GM23338 (cell line): ENCODE measurements at regions not wholly inside any gene's neighbourhood (a gene's known extent, or its start where the extent isn't known, plus 50 kb on each side); places are given as distances from the start of the nearest gene placed in this dataset.

Experiments used
- CREB1 ChIP-seq: fragments of 250-450 bp; sonication (Bioruptor Pico); IDR thresholded peaks from 2 replicates; pipeline ENCODE4 v1.5.0; 2020; ENCODE audit warnings: low read depth, mild to moderate bottlenecking, moderate library complexity
- ETS1 ChIP-seq: IDR thresholded peaks from 2 replicates; pipeline ENCODE4 v1.6.1; 2016; ENCODE audit warnings: antibody characterized with exemption
- EZH2 ChIP-seq: fragments of 200-600 bp; sonication (generic); IDR thresholded peaks from one replicate; pipeline ENCODE4 v1.8.0; 2017; ENCODE audit warnings: antibody characterized with exemption, mild to moderate bottlenecking, low read depth; ENCODE audit not compliant: unreplicated experiment
- EZH2phosphoT487 ChIP-seq: fragments of 200-600 bp; sonication (generic); IDR thresholded peaks from one replicate; pipeline ENCODE4 v1.8.1; 2018; ENCODE audit warnings: antibody characterized with exemption; ENCODE audit not compliant: unreplicated experiment
- JUNB ChIP-seq: IDR thresholded peaks from one replicate; pipeline ENCODE4 v1.6.1; 2016; ENCODE audit warnings: antibody characterized with exemption; ENCODE audit not compliant: unreplicated experiment
- NANOG ChIP-seq: IDR thresholded peaks from 2 replicates; pipeline ENCODE4 v1.6.1; 2016; ENCODE audit warnings: antibody characterized with exemption, borderline replicate concordance
- POLR2AphosphoS5 ChIP-seq: IDR thresholded peaks from 2 replicates; pipeline ENCODE4 v1.6.1; 2016; ENCODE audit warnings: antibody characterized with exemption, low read depth
- REST ChIP-seq: IDR thresholded peaks from one replicate; pipeline ENCODE4 v1.6.1; 2018; ENCODE audit warnings: antibody characterized with exemption; ENCODE audit not compliant: unreplicated experiment
- STAT1 ChIP-seq: IDR thresholded peaks from one replicate; pipeline ENCODE4 v1.6.1; 2016; ENCODE audit warnings: antibody characterized with exemption; ENCODE audit not compliant: unreplicated experiment
- ZNF114 ChIP-seq: fragments of 250-450 bp; sonication (Bioruptor Pico); IDR thresholded peaks from 2 replicates; pipeline ENCODE4 v1.5.0; 2020; ENCODE audit warnings: mild to moderate bottlenecking, moderate library complexity
- ZNF331 ChIP-seq: fragments of 250-450 bp; sonication (Bioruptor Pico); IDR thresholded peaks from 2 replicates; pipeline ENCODE4 v1.5.0; 2020; ENCODE audit warnings: low read depth, mild to moderate bottlenecking, moderate library complexity
- ZNF462 ChIP-seq: fragments of 250-450 bp; sonication (Bioruptor Pico); IDR thresholded peaks from 2 replicates; pipeline ENCODE4 v1.5.0; 2020; ENCODE audit warnings: mild to moderate bottlenecking, moderate library complexity
- TF ChIP-seq, protein P1 (sequence below), 2 experiments: fragments of 200-600 bp in 1 of 2; sonication (generic) in 1 of 2; conservative IDR thresholded peaks; 2 replicates each; pipeline versions ENCODE4 v1.5.1 to v1.6.1; 2016 to 2017; ENCODE audit warnings: antibody characterized with exemption in 2 of 2, low read depth in 2 of 2, mild to moderate bottlenecking in 2 of 2, moderate library complexity in 1 of 2

DNA sequence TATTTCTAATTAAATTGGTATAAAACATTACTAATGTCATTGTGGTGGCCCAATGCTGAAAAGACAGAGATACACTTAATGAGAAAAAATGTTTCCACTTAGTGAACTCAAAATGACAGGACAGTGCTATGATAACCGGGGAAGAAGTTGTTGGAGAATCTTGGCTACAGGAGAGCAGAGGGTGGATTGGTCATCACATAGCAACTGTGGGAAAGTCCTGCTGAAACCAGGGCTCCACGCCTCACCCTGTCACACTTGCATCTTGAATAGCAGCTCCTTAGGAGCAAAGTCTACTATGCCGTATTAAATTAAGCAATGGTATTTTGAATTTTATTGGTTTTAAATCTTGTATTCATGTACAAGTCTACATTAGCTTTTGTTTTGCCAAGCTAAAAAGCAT is 225.5 kb downstream of the KLF6 start:
- TF ChIP-seq, protein P1, sequence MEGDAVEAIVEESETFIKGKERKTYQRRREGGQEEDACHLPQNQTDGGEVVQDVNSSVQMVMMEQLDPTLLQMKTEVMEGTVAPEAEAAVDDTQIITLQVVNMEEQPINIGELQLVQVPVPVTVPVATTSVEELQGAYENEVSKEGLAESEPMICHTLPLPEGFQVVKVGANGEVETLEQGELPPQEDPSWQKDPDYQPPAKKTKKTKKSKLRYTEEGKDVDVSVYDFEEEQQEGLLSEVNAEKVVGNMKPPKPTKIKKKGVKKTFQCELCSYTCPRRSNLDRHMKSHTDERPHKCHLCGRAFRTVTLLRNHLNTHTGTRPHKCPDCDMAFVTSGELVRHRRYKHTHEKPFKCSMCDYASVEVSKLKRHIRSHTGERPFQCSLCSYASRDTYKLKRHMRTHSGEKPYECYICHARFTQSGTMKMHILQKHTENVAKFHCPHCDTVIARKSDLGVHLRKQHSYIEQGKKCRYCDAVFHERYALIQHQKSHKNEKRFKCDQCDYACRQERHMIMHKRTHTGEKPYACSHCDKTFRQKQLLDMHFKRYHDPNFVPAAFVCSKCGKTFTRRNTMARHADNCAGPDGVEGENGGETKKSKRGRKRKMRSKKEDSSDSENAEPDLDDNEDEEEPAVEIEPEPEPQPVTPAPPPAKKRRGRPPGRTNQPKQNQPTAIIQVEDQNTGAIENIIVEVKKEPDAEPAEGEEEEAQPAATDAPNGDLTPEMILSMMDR (conservative IDR thresholded peaks at IDR 0.05; ENCODE audit: low read depth in 2 of 2): no peak
- TF ChIP-seq ZNF462 (CRISPR knock-in tag) (no peak), NANOG (no peak), EZH2 (no peak), ETS1 (no peak), EZH2phosphoT487 (no peak), POLR2AphosphoS5 (no peak), CREB1 (CRISPR knock-in tag) (no peak), ZNF331 (no peak), JUNB (no peak), REST (no peak), ZNF114 (no peak), STAT1 (no peak)
